ENCODE measurements at regions not wholly inside any gene's neighbourhood (a gene's known extent, or its start where the extent isn't known, plus 50 kb on each side); places are given as distances from the start of the nearest gene placed in this dataset.
A peak's percentile ranks its signal among the peaks of the same experiment; 100 is the strongest.

- Histone ChIP-seq H2BK5ac (ENCODE audit: insufficient read length, low read length) (no peak overlapping the region), H4K20me1 (ENCODE audit: control insufficient read depth, insufficient read depth, insufficient read length) (no peaks in the 10 kb centered on the region), H3K23ac (ENCODE audit: insufficient read length, low read depth, low read length) (no peak overlapping the region), H3K23me2 (ENCODE audit: insufficient read length, low read depth, low read length, poor library complexity, severe bottlenecking) (no peaks in the 10 kb centered on the region), H3K56ac (ENCODE audit: insufficient read length, low read depth, low read length) (no peak overlapping the region), H3K4ac (ENCODE audit: low read depth, low read length) (no peak overlapping the region), H3T11ph (ENCODE audit: low read length) (no peak overlapping the region), H3K9me3 (ENCODE audit: control insufficient read depth, low read depth, low read length) (no peaks in the 10 kb centered on the region), H3K4me2 (ENCODE audit: insufficient read depth, insufficient read length, low read length) (no peak overlapping the region), H2BK120ac (ENCODE audit: low read depth, low read length, poor library complexity, severe bottlenecking) (no peak overlapping the region), H3K27ac (ENCODE audit: insufficient read length, low read depth, low read length) (no peak overlapping the region), H2AK5ac (ENCODE audit: insufficient read length, low read length) (no peak overlapping the region), H3K9ac (ENCODE audit: extremely low read depth, insufficient read length, low read length) (no peak overlapping the region), H2BK15ac (ENCODE audit: low read depth, low read length) (no peak overlapping the region), H3K27me3 (ENCODE audit: insufficient read depth, low read length) (no peaks in the 10 kb centered on the region), H2AFZ (ENCODE audit: low read length) (no peak overlapping the region), H3K18ac (ENCODE audit: insufficient read length, low read depth, low read length) (no peak overlapping the region), H3K79me2 (ENCODE audit: insufficient read depth, low read length) (no peaks in the 10 kb centered on the region), H4K5ac (ENCODE audit: insufficient read length, low read depth, low read length) (no peak overlapping the region), H2BK12ac (ENCODE audit: insufficient read length, low read depth, low read length) (no peak overlapping the region), H2BK20ac (ENCODE audit: low read depth, low read length, poor library complexity, severe bottlenecking) (no peak overlapping the region), H4K8ac (replicated peaks; ENCODE audit: insufficient read length, low read depth, low read length) (no peak overlapping the region), H3K79me1 (ENCODE audit: insufficient read depth, low read depth, low read length, poor library complexity, severe bottlenecking) (no peaks in the 10 kb centered on the region), H4K91ac (ENCODE audit: insufficient read length, low read depth, low read length) (no peak overlapping the region), H3K4me1 (ENCODE audit: insufficient read depth, low read length) (peaks cover 6% of the 10 kb centered on the region; the same call in 1 of the 2 replicates), H3K14ac (ENCODE audit: insufficient read depth, low read length) (no peak overlapping the region)
- H3K4me3 Mint-ChIP-seq = no peak overlapping the region
- no peaks in the 10 kb centered on the region for H3K36me3 Mint-ChIP-seq (ENCODE audit: insufficient read depth in 1 of 3, low read depth in 3 of 3)
- H3K27ac Mint-ChIP-seq = no peak overlapping the region
- H3K4me1 Mint-ChIP-seq = peaks cover 17 to 20% of the 10 kb centered on the region in 2 experiments
- DNase-seq = no peak
- TF ChIP-seq, protein P1, sequence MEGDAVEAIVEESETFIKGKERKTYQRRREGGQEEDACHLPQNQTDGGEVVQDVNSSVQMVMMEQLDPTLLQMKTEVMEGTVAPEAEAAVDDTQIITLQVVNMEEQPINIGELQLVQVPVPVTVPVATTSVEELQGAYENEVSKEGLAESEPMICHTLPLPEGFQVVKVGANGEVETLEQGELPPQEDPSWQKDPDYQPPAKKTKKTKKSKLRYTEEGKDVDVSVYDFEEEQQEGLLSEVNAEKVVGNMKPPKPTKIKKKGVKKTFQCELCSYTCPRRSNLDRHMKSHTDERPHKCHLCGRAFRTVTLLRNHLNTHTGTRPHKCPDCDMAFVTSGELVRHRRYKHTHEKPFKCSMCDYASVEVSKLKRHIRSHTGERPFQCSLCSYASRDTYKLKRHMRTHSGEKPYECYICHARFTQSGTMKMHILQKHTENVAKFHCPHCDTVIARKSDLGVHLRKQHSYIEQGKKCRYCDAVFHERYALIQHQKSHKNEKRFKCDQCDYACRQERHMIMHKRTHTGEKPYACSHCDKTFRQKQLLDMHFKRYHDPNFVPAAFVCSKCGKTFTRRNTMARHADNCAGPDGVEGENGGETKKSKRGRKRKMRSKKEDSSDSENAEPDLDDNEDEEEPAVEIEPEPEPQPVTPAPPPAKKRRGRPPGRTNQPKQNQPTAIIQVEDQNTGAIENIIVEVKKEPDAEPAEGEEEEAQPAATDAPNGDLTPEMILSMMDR (conservative IDR thresholded peaks at IDR 0.05) = peak; percentile 54
- peaks cover 2% of the 10 kb centered on the region; the same call in 1 of the 2 replicates for H3K27me3 Mint-ChIP-seq (ENCODE audit: low read depth)
- WGBS (ENCODE audit: extremely low coverage, insufficient read length, low lambda C conversion rate) = no CpG with 5 or more reads among the region's 4 CpGs
- H3K9me3 Mint-ChIP-seq = no peaks in the 10 kb centered on the region; a peak in 1 of 5 replicates
Measured at GRCh38 chr14:61923348-61923747, 161.1 kb downstream of the SNAPC1 start.

All from H9 (cell line).